K562 (cell line): ENCODE measurements at regions not wholly inside any gene's neighbourhood (a gene's known extent, or its start where the extent isn't known, plus 50 kb on each side); places are given as distances from the start of the nearest gene placed in this dataset.

Experiments used
- ATAC-seq: fragments of 200-7000 bp; cut with Tn5 transposase; 3 replicates; pipeline ENCODE4 v1.9.1; 2020; ENCODE audit warnings: moderate library complexity
- BruUV-seq: library from RNA; stranded (reverse); fragments of 400-500 nt; replicated peaks from 2 replicates; lab custom pipeline; 2021; lab: Mats Ljungman, UMichigan
- CTCF ChIA-PET: fragments of 300-600 bp; formaldehyde crosslinking; extraction: SDS; loops from one replicate; lab custom pipeline; 2021; ENCODE audit warnings: low intra/inter-chr PET ratio; lab: Yijun Ruan, JAX
- POLR2A ChIA-PET: fragments of 300-600, 350-650 bp; sonication (Branson Sonifier 250); formaldehyde crosslinking; extraction: SDS; loops from one replicate; lab custom pipeline; 2021; ENCODE audit warnings: antibody characterized with exemption, inconsistent platforms; lab: Yijun Ruan, JAX
- DNase-seq, 4 experiments: peaks; one replicate each; pipeline versions ENCODE4 v3.0.0 to v3.0.0-alpha.2; 2011 to 2018; ENCODE audit warnings: low spot score in 3 of 4, mixed read lengths in 3 of 4; ENCODE audit errors: extremely low read depth in 1 of 4
- FAIRE-seq: peaks from 2 replicates; lab custom pipeline; 2011; peaks lifted over from hg19 to GRCh38; lab: Jason Lieb, UNC
- H2AFZ ChIP-seq: 2 replicates; pipeline ENCODE4 v1.6.0; 2011; ENCODE audit warnings: low read depth, low read length, control low read depth, inconsistent platforms
- H3K27ac ChIP-seq: fragments of 200-600 bp; 3 replicates; pipeline ENCODE4 v1.8.0; 2011; ENCODE audit warnings: low read depth, mild to moderate bottlenecking, control low read depth, inconsistent platforms, low read length, moderate library complexity, mixed read lengths; ENCODE audit errors: extremely low read depth
- H3K27me3 ChIP-seq, 2 experiments: fragments of 300-600 bp in 1 of 2; 2 replicates in 1 of 2; 3 replicates in 1 of 2; pipeline versions ENCODE4 v1.6.0 to v1.8.0; 2011; ENCODE audit warnings: inconsistent platforms in 2 of 2, low read length in 2 of 2, mild to moderate bottlenecking in 1 of 2, mixed read lengths in 1 of 2, moderate library complexity in 1 of 2; ENCODE audit not compliant: control insufficient read depth in 2 of 2, insufficient read depth in 2 of 2
- H3K36me3 ChIP-seq: fragments of 300-600 bp; 3 replicates; pipeline ENCODE4 v1.8.0; 2011; ENCODE audit warnings: mild to moderate bottlenecking, low read length, inconsistent platforms; ENCODE audit not compliant: control insufficient read depth, insufficient read depth
- H3K4me1 ChIP-seq, 2 experiments: fragments of 200-600 bp in 1 of 2; replicated peaks in 1 of 2; 2 replicates in 1 of 2; 3 replicates in 1 of 2; pipeline versions ENCODE4 v1.5.1 to v1.8.0; 2011; ENCODE audit warnings: inconsistent platforms in 2 of 2, low read length in 2 of 2, mild to moderate bottlenecking in 1 of 2, mixed read lengths in 1 of 2, moderate library complexity in 1 of 2; ENCODE audit not compliant: control insufficient read depth in 2 of 2, insufficient read depth in 2 of 2
- H3K4me2 ChIP-seq: 2 replicates; pipeline ENCODE4 v1.6.1; 2011; ENCODE audit warnings: low read length, control low read depth, inconsistent platforms, mixed read lengths; ENCODE audit not compliant: insufficient read depth
- H3K4me3 ChIP-seq: fragments of 200-600 bp; sonication (generic), shearing (Covaris generic); 2 replicates; pipeline ENCODE4 v1.5.1; 2016; ENCODE audit warnings: control low read depth, inconsistent platforms
- H3K79me2 ChIP-seq: fragments of 200-600 bp; 3 replicates; pipeline ENCODE4 v1.8.0; 2011; ENCODE audit warnings: low read length, inconsistent platforms; ENCODE audit not compliant: control insufficient read depth, insufficient read depth
- H3K9ac ChIP-seq, 2 experiments: 2 replicates each; pipeline versions ENCODE4 v1.6.0 to v1.6.1; 2011; ENCODE audit warnings: low read depth in 2 of 2, low read length in 2 of 2, control low read depth in 1 of 2, inconsistent platforms in 1 of 2, mild to moderate bottlenecking in 1 of 2, mixed read lengths in 1 of 2; ENCODE audit not compliant: insufficient read depth in 1 of 2
- H3K9me1 ChIP-seq: one replicate; pipeline ENCODE4 v1.6.0; 2011; ENCODE audit warnings: inconsistent platforms, mild to moderate bottlenecking, low read length, moderate library complexity; ENCODE audit not compliant: control insufficient read depth, insufficient read depth
- H3K9me3 ChIP-seq: replicated peaks from 2 replicates; pipeline ENCODE4 v1.5.1; 2011; ENCODE audit warnings: low read depth, low read length, inconsistent platforms; ENCODE audit not compliant: control insufficient read depth, insufficient read depth
- H4K20me1 ChIP-seq: replicated peaks from 2 replicates; pipeline ENCODE4 v1.6.1; 2011; ENCODE audit warnings: low read length, inconsistent platforms, mixed read lengths; ENCODE audit not compliant: control insufficient read depth, insufficient read depth
- BRF1 ChIP-seq: IDR thresholded peaks from 3 replicates; pipeline ENCODE4 v1.6.1; 2011; ENCODE audit warnings: borderline replicate concordance, mild to moderate bottlenecking; ENCODE audit not compliant: insufficient read length; ENCODE audit errors: extremely low read depth
- CEBPB ChIP-seq: fragments of 450-650 bp; IDR thresholded peaks from 2 replicates; pipeline ENCODE4 v1.6.1; 2016; ENCODE audit warnings: missing genetic modification characterization, missing compliant biosample characterization
- CEBPG ChIP-seq, 3 experiments: fragments of 200-800 bp in 1 of 3; sonication (Bioruptor generic) in 1 of 3; sonication (generic) in 1 of 3; formaldehyde crosslinking in 1 of 3; IDR thresholded peaks in 2 of 3; conservative IDR thresholded peaks in 1 of 3; 2 replicates each; pipeline versions ENCODE4 v1.6.1 to v1.8.0; 2016 to 2022; ENCODE audit warnings: missing compliant biosample characterization in 2 of 3, missing genetic modification characterization in 2 of 3, mild to moderate bottlenecking in 1 of 3, missing genetic modification reagents in 1 of 3
- CHD4 ChIP-seq: fragments of 200-600 bp; sonication (generic); IDR thresholded peaks from 3 replicates; pipeline ENCODE4 v1.6.1; 2012; ENCODE audit warnings: low read depth, mild to moderate bottlenecking, mixed read lengths, low read length, inconsistent platforms; ENCODE audit not compliant: insufficient read depth, insufficient replicate concordance, poor library complexity, severe bottlenecking
- KDM4B ChIP-seq, 2 experiments: fragments of 450-650 bp in 1 of 2; sonication (generic) in 1 of 2; IDR thresholded peaks; 2 replicates each; pipeline ENCODE4 v1.6.1; 2016 to 2017; ENCODE audit warnings: borderline replicate concordance in 2 of 2, antibody characterized with exemption in 1 of 2, low read depth in 1 of 2, mild to moderate bottlenecking in 1 of 2
- KLF1 ChIP-seq: fragments of 450-650 bp; IDR thresholded peaks from 2 replicates; pipeline ENCODE4 v1.6.1; 2016; ENCODE audit warnings: missing genetic modification characterization, missing compliant biosample characterization
- MCM2 ChIP-seq: fragments of 450-650 bp; IDR thresholded peaks from 2 replicates; pipeline ENCODE4 v1.6.1; 2017; ENCODE audit warnings: low read depth, mild to moderate bottlenecking
- OTX1 ChIP-seq: fragments of 450-650 bp; formaldehyde crosslinking; IDR thresholded peaks from 2 replicates; pipeline ENCODE4 v1.4.0; 2022; ENCODE audit warnings: mild to moderate bottlenecking
- SNIP1 ChIP-seq: fragments of 450-650 bp; IDR thresholded peaks from 2 replicates; pipeline ENCODE4 v1.7.1; 2017; ENCODE audit warnings: low read depth, mild to moderate bottlenecking
- ZC3H11A ChIP-seq: IDR thresholded peaks from 2 replicates; pipeline ENCODE4 v1.6.1; 2012; ENCODE audit warnings: low read depth, low read length, improper control_type of control experiment
- in situ Hi-C: fragments of 300-500 bp; cut with MboI; formaldehyde crosslinking; loops from 4 replicates; pipeline ENCODE4 v1.15.0; 2018; ENCODE audit warnings: inconsistent platforms, mixed read lengths
- intact Hi-C: fragments of 100-400 bp; cut with micrococcal nuclease; formaldehyde crosslinking; loops from 2 replicates; pipeline ENCODE4 v1.14.2; 2022
- TF ChIP-seq, protein P1 (sequence below): sonication (generic); formaldehyde crosslinking; IDR thresholded peaks from 2 replicates; pipeline ENCODE4 v1.9.0; 2022; ENCODE audit warnings: mild to moderate bottlenecking, missing genetic modification reagents
- TF ChIP-seq, protein P2 (sequence below): sonication (generic); formaldehyde crosslinking; IDR thresholded peaks from 2 replicates; pipeline ENCODE4 v1.8.0; 2022; ENCODE audit warnings: missing genetic modification reagents, mild to moderate bottlenecking, borderline replicate concordance
- TF ChIP-seq, protein P3 (sequence below): fragments of 250-450 bp; sonication (Bioruptor Pico); IDR thresholded peaks from 2 replicates; pipeline ENCODE4 v1.5.1; 2021; ENCODE audit warnings: mild to moderate bottlenecking
- TF ChIP-seq, protein P4 (sequence below), 2 experiments: fragments of 200-800 bp in 1 of 2; sonication (Bioruptor generic) in 1 of 2; sonication (generic) in 1 of 2; formaldehyde crosslinking in 1 of 2; IDR thresholded peaks in 1 of 2; conservative IDR thresholded peaks in 1 of 2; 2 replicates each; pipeline versions ENCODE4 v1.5.0 to v1.6.1; 2016 to 2020; ENCODE audit warnings: missing compliant biosample characterization in 1 of 2, missing genetic modification characterization in 1 of 2, missing genetic modification reagents in 1 of 2

DNA sequence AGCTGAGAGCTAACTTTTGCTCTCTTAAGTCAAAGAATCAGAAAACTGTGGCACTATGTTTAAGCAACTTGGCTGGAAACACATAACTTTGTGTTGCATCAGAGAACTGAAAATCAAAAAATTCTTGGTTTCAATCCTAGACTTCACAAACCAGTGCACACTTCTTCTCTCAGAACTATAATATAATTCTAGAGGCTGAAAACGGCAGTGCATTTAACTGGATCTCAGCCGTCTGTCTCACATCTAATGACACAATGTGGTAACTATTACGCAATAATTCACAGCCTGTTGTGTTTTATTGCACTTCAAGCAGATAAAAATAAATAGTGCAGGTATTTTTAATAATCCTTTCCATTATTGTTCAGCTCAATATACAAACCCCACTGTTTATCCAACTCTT lies 260.6 kb upstream of the DIAPH2 start (continued):
- TF ChIP-seq, protein P1, sequence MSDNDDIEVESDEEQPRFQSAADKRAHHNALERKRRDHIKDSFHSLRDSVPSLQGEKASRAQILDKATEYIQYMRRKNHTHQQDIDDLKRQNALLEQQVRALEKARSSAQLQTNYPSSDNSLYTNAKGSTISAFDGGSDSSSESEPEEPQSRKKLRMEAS (CRISPR knock-in tag) = no peak
- TF ChIP-seq CEBPG (CRISPR knock-in tag; IDR thresholded peaks at IDR 0.05) = no peak
- peak in 1 of 2 experiments; percentile 96; a peak in 2 of 4 replicates for TF ChIP-seq CEBPG (tag; conservative IDR thresholded peaks at IDR 0.05 in 1 of 2, IDR thresholded peaks at IDR 0.05 in 1 of 2)
- TF ChIP-seq CEBPB (tag) = peak; percentile 76

DNA sequence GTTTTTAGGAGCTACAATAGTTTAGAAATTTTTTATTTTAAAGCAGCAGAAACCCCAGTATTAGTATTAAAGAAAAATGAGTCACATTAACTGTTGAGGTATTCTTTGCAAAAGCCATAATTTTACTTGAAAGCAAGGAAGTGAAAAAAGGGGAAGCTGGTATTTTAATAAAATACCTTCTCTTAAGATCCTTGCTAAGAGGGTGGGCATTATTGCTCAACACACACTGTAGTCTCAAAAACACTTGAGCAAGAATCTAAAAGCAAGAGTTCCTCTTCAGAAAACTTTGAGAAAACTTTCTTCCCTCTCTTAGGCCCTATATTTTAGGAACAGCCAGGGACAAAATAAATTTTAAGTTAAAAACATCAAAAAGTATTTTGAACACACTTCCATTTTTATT lies 259.4 kb upstream of the DIAPH2 start:
- in situ Hi-C loops = no loop called here
- no peaks in the 10 kb centered on the region for H3K4me1 ChIP-seq
- no peak overlapping the region for H3K9ac ChIP-seq
- H4K20me1 ChIP-seq = no peaks in the 10 kb centered on the region
- ChIA-PET CTCF (no interaction called here), POLR2A (interaction anchor here (0.5 kb wide), 1 partner anchor 959 kb away, joined by 3 read pairs; no protein-coding TSS in a partner anchor)
- intact Hi-C loops = no loop called here
- DNase-seq (no peak), ATAC-seq (no peak), FAIRE-seq (no peak)
- H3K79me2 ChIP-seq = no peaks in the 10 kb centered on the region
- H3K9me1 ChIP-seq = no peaks in the 10 kb centered on the region
- H2AFZ ChIP-seq = no peak overlapping the region
- H3K4me2 ChIP-seq = no peak overlapping the region
- BruUV-seq = no TSS peak
- H3K27me3 ChIP-seq = no peaks in the 10 kb centered on the region
- H3K36me3 ChIP-seq = no peaks in the 10 kb centered on the region
- no peak overlapping the region for H3K27ac ChIP-seq
- H3K4me3 ChIP-seq = no peak overlapping the region
- no peaks in the 10 kb centered on the region for H3K9me3 ChIP-seq
- TF ChIP-seq MCM2 (no peak), KDM4B (IDR thresholded peaks at IDR 0.05; ENCODE audit: borderline replicate concordance in 2 of 2, low read depth in 1 of 2) (no peak), SNIP1 (no peak), OTX1 (CRISPR knock-in tag) (no peak), KLF1 (no peak), CHD4 (no peak), BRF1 (no peak), ZC3H11A (no peak)
- TF ChIP-seq, protein P2, sequence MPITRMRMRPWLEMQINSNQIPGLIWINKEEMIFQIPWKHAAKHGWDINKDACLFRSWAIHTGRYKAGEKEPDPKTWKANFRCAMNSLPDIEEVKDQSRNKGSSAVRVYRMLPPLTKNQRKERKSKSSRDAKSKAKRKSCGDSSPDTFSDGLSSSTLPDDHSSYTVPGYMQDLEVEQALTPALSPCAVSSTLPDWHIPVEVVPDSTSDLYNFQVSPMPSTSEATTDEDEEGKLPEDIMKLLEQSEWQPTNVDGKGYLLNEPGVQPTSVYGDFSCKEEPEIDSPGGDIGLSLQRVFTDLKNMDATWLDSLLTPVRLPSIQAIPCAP (CRISPR knock-in tag) = no peak
- TF ChIP-seq, protein P3, sequence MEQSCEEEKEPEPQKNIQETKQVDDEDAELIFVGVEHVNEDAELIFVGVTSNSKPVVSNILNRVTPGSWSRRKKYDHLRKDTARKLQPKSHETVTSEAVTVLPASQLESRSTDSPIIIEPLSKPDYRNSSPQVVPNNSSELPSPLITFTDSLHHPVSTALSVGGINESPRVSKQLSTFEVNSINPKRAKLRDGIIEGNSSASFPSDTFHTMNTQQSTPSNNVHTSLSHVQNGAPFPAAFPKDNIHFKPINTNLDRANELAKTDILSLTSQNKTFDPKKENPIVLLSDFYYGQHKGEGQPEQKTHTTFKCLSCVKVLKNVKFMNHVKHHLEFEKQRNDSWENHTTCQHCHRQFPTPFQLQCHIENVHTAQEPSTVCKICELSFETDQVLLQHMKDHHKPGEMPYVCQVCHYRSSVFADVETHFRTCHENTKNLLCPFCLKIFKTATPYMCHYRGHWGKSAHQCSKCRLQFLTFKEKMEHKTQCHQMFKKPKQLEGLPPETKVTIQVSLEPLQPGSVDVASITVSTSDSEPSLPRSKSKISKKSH (CRISPR knock-in tag) = no peak
- TF ChIP-seq, protein P4, sequence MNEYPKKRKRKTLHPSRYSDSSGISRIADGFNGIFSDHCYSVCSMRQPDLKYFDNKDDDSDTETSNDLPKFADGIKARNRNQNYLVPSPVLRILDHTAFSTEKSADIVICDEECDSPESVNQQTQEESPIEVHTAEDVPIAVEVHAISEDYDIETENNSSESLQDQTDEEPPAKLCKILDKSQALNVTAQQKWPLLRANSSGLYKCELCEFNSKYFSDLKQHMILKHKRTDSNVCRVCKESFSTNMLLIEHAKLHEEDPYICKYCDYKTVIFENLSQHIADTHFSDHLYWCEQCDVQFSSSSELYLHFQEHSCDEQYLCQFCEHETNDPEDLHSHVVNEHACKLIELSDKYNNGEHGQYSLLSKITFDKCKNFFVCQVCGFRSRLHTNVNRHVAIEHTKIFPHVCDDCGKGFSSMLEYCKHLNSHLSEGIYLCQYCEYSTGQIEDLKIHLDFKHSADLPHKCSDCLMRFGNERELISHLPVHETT (CRISPR knock-in tag; conservative IDR thresholded peaks at IDR 0.05 in 1 of 2, IDR thresholded peaks at IDR 0.05 in 1 of 2) = no peak
